Smooth muscle cell (in vitro differentiated cells): ENCODE measurements at regions not wholly inside any gene's neighbourhood (a gene's known extent, or its start where the extent isn't known, plus 50 kb on each side); places are given as distances from the start of the nearest gene placed in this dataset.

Experiments
- DNase-seq: peaks from one replicate; lab custom pipeline; 2025; ENCODE audit not compliant: unreplicated experiment; lab: John Stamatoyannopoulos, UW
- H2AFZ ChIP-seq: fragments of 200-600 bp; sonication (generic); 2 replicates; pipeline ENCODE4 v1.6.0; 2016; ENCODE audit warnings: antibody characterized with exemption, low read depth, mild to moderate bottlenecking
- H3F3A ChIP-seq: fragments of 200-600 bp; sonication (generic); 2 replicates; pipeline ENCODE4 v1.6.0; 2017; ENCODE audit warnings: antibody characterized with exemption, low read depth
- H3K27ac ChIP-seq: fragments of 200-600 bp; sonication (generic); 2 replicates; pipeline ENCODE4 v1.5.1; 2016; ENCODE audit warnings: low read depth, mild to moderate bottlenecking
- H3K27me3 ChIP-seq: fragments of 200-600 bp; sonication (generic); 2 replicates; pipeline ENCODE4 v1.6.1; 2016; ENCODE audit warnings: low read depth, mild to moderate bottlenecking
- H3K36me3 ChIP-seq: fragments of 200-600 bp; sonication (generic); 2 replicates; pipeline ENCODE4 v1.5.1; 2016; ENCODE audit warnings: low read depth
- H3K4me1 ChIP-seq: fragments of 200-600 bp; sonication (generic); 2 replicates; pipeline ENCODE4 v1.5.1; 2016; ENCODE audit warnings: low read depth
- H3K4me2 ChIP-seq: fragments of 200-600 bp; sonication (generic); 2 replicates; pipeline ENCODE4 v1.6.0; 2016; ENCODE audit warnings: mild to moderate bottlenecking
- H3K4me3 ChIP-seq: fragments of 200-600 bp; sonication (generic); 2 replicates; pipeline ENCODE4 v1.5.1; 2016; ENCODE audit warnings: mild to moderate bottlenecking
- H3K79me2 ChIP-seq: fragments of 200-600 bp; sonication (generic); 2 replicates; pipeline ENCODE4 v1.6.0; 2016; ENCODE audit warnings: low read depth, mild to moderate bottlenecking
- H3K9ac ChIP-seq: fragments of 200-600 bp; sonication (generic); 2 replicates; pipeline ENCODE4 v1.6.0; 2016; ENCODE audit warnings: low read depth
- H3K9me3 ChIP-seq: fragments of 200-600 bp; sonication (generic); replicated peaks from 2 replicates; pipeline ENCODE4 v1.5.1; 2016; ENCODE audit warnings: low read depth
- H4K20me1 ChIP-seq: fragments of 200-600 bp; sonication (generic); 2 replicates; pipeline ENCODE4 v1.6.0; 2016; ENCODE audit warnings: low read depth
- CTCF ChIP-seq: fragments of 200-600 bp; sonication (generic); IDR thresholded peaks from 2 replicates; pipeline ENCODE4 v1.5.1; 2017; ENCODE audit warnings: borderline replicate concordance, mild to moderate bottlenecking, antibody characterized with exemption; ENCODE audit not compliant: insufficient read depth, poor library complexity, severe bottlenecking
- WGBS: methylation state at CpG from one replicate; pipeline ENCODE4 v1.1.7; 2016; ENCODE audit warnings: low lambda C conversion rate; 5-methylcytosine and 5-hydroxymethylcytosine counted together

GRCh38 chr4:114161809-114162208 lies 182.4 kb upstream of the ARSJ start:
- H3K27ac ChIP-seq: no peak overlapping the region
- DNase-seq: no peak
- no peaks in the 10 kb centered on the region for H4K20me1 ChIP-seq
- H3K36me3 ChIP-seq: no peaks in the 10 kb centered on the region
- H3K4me2 ChIP-seq: no peak overlapping the region
- no peaks in the 10 kb centered on the region for H3K4me1 ChIP-seq
- H3K27me3 ChIP-seq: no peaks in the 10 kb centered on the region
- H3K79me2 ChIP-seq: no peaks in the 10 kb centered on the region
- no peak overlapping the region for H3K9ac ChIP-seq
- H3F3A ChIP-seq: no peaks in the 10 kb centered on the region
- no peaks in the 10 kb centered on the region for H3K9me3 ChIP-seq
- H3K4me3 ChIP-seq: no peak overlapping the region
- TF ChIP-seq CTCF: no peak
- no peak overlapping the region for H2AFZ ChIP-seq

- Histone ChIP-seq H3K4me1 (no peaks in the 10 kb centered on the region), H3K36me3 (no peaks in the 10 kb centered on the region), H3F3A (no peaks in the 10 kb centered on the region), H3K9me3 (no peaks in the 10 kb centered on the region), H4K20me1 (no peaks in the 10 kb centered on the region), H3K4me3 (no peak overlapping the region), H3K4me2 (no peak overlapping the region), H3K79me2 (no peaks in the 10 kb centered on the region), H3K9ac (no peak overlapping the region), H3K27ac (no peak overlapping the region), H3K27me3 (no peaks in the 10 kb centered on the region), H2AFZ (no peak overlapping the region)
- DNase-seq: no peak
- 97% methylated on average over 4 of the region's 4 CpGs for WGBS
- no peak for TF ChIP-seq CTCF
Observed at GRCh38 chr4:114163051-114163450, 183.6 kb upstream of the ARSJ start.

GRCh38 chr4:114173968-114174367 lies 194.5 kb upstream of the ARSJ start:
- Histone ChIP-seq H3K27me3 (no peaks in the 10 kb centered on the region), H4K20me1 (no peaks in the 10 kb centered on the region), H3K9me3 (no peaks in the 10 kb centered on the region), H2AFZ (no peak overlapping the region), H3K9ac (no peak overlapping the region), H3K79me2 (no peaks in the 10 kb centered on the region), H3K4me2 (no peak overlapping the region), H3K36me3 (no peaks in the 10 kb centered on the region), H3K4me1 (no peaks in the 10 kb centered on the region), H3K27ac (no peak overlapping the region), H3F3A (no peaks in the 10 kb centered on the region), H3K4me3 (no peak overlapping the region)
- WGBS: 99% methylated on average over 3 of the region's 3 CpGs
- no peak for TF ChIP-seq CTCF
- no peak for DNase-seq

- Histone ChIP-seq H3K4me2 (no peak overlapping the region), H3K4me1 (no peaks in the 10 kb centered on the region), H4K20me1 (no peaks in the 10 kb centered on the region), H3K27ac (no peak overlapping the region), H2AFZ (no peak overlapping the region), H3K9me3 (no peaks in the 10 kb centered on the region), H3F3A (no peaks in the 10 kb centered on the region), H3K79me2 (no peaks in the 10 kb centered on the region), H3K27me3 (no peaks in the 10 kb centered on the region), H3K4me3 (no peak overlapping the region), H3K9ac (no peak overlapping the region), H3K36me3 (no peaks in the 10 kb centered on the region)
- 90% methylated on average over 2 of the region's 2 CpGs for WGBS
- DNase-seq: no peak
- no peak for TF ChIP-seq CTCF
Observed at GRCh38 chr4:114177628-114178027, 198.2 kb upstream of the ARSJ start.
